ENCODE measurements at regions not wholly inside any gene's neighbourhood (a gene's known extent, or its start where the extent isn't known, plus 50 kb on each side); places are given as distances from the start of the nearest gene placed in this dataset.
"Not testable (repeated sequence)": the region's sequence is repeated elsewhere in the genome, so short reads cannot be mapped to it uniquely, and the experiment has no call there.

GRCh38 chr12:25682421-25682820 is 129.3 kb upstream of the LMNTD1 start:
- intact Hi-C loops (cut with DNase I): no loop called here
- H3K27ac ChIP-seq: no peak overlapping the region

GRCh38 chr12:25684070-25684469 is 131.0 kb upstream of the LMNTD1 start:
- H3K4me1 ChIP-seq (ENCODE audit: insufficient read depth): no peaks in the 10 kb centered on the region
- H3K4me3 ChIP-seq: no peak overlapping the region
- 80 to 83% (median 83%) methylated on average over 2 of the region's 2 CpGs for WGBS, 3 donors
- TF ChIP-seq CTCF (IDR thresholded peaks at IDR 0.05): no peak
- TF ChIP-seq EP300 (IDR thresholded peaks at IDR 0.05): no peak
- no peak for TF ChIP-seq POLR2A (IDR thresholded peaks at IDR 0.05)
- no peaks in the 10 kb centered on the region for H3K27me3 ChIP-seq
- intact Hi-C loops (cut with DNase I): no loop called here
- no peak overlapping the region for H3K27ac ChIP-seq
- no peak for DNase-seq
- no peaks in the 10 kb centered on the region for H3K9me3 ChIP-seq
- H3K36me3 ChIP-seq: no peaks in the 10 kb centered on the region

More at GRCh38 chr12:25682421-25682820, 129.3 kb upstream of the LMNTD1 start:
- H3K36me3 ChIP-seq: no peaks in the 10 kb centered on the region
- H3K9me3 ChIP-seq: no peaks in the 10 kb centered on the region
- no peaks in the 10 kb centered on the region for H3K4me1 ChIP-seq (ENCODE audit: insufficient read depth)
- no peak overlapping the region for H3K4me3 ChIP-seq
- H3K27me3 ChIP-seq: no peaks in the 10 kb centered on the region
- TF ChIP-seq POLR2A (IDR thresholded peaks at IDR 0.05) (no peak), EP300 (IDR thresholded peaks at IDR 0.05) (no peak), CTCF (IDR thresholded peaks at IDR 0.05) (no peak)
- 87 to 99% (median 96%) methylated on average over 1 of the region's 1 CpG for WGBS, 3 donors
- DNase-seq: no peak

GRCh38 chr12:25686351-25686750 is 133.3 kb upstream of the LMNTD1 start:
- WGBS, 3 donors: 96 to 98% (median 96%) methylated on average over 18 to 19 of the region's 19 CpGs
- Histone ChIP-seq H3K4me3 (no peak overlapping the region), H3K9me3 (no peaks in the 10 kb centered on the region), H3K4me1 (ENCODE audit: insufficient read depth) (no peaks in the 10 kb centered on the region), H3K27ac (no peak overlapping the region), H3K36me3 (no peaks in the 10 kb centered on the region), H3K27me3 (no peaks in the 10 kb centered on the region)
- DNase-seq: no peak
- intact Hi-C loops (cut with DNase I): no loop called here
- TF ChIP-seq POLR2A (IDR thresholded peaks at IDR 0.05) (no peak), CTCF (IDR thresholded peaks at IDR 0.05) (no peak), EP300 (IDR thresholded peaks at IDR 0.05) (no peak)

- WGBS, 3 donors: 92 to 94% (median 94%) methylated on average over 6 of the region's 6 CpGs
- no peaks in the 10 kb centered on the region for H3K36me3 ChIP-seq
- intact Hi-C loops (cut with DNase I): no loop called here
- H3K4me3 ChIP-seq: no peak overlapping the region
- H3K27me3 ChIP-seq: no peaks in the 10 kb centered on the region
- H3K27ac ChIP-seq: no peak overlapping the region
- no peaks in the 10 kb centered on the region for H3K9me3 ChIP-seq
- TF ChIP-seq EP300 (IDR thresholded peaks at IDR 0.05) (no peak), CTCF (IDR thresholded peaks at IDR 0.05) (no peak), POLR2A (IDR thresholded peaks at IDR 0.05) (no peak)
- no peak for DNase-seq
- no peaks in the 10 kb centered on the region for H3K4me1 ChIP-seq (ENCODE audit: insufficient read depth)
These were observed 134.1 kb upstream of the LMNTD1 start for GRCh38 chr12:25687226-25687625.

GRCh38 chr12:25688851-25689250 is 135.8 kb upstream of the LMNTD1 start:
- H3K9me3 ChIP-seq; H3K4me1 ChIP-seq (ENCODE audit: insufficient read depth); DNase-seq; H3K36me3 ChIP-seq; H3K27me3 ChIP-seq; H3K4me3 ChIP-seq; intact Hi-C loops (cut with DNase I); H3K27ac ChIP-seq: not testable (repeated sequence)
- 81 to 90% (median 88%) methylated on average over 9 of the region's 9 CpGs for WGBS, 3 donors
